ENCODE measurements at regions not wholly inside any gene's neighbourhood (a gene's known extent, or its start where the extent isn't known, plus 50 kb on each side); places are given as distances from the start of the nearest gene placed in this dataset.

DNA sequence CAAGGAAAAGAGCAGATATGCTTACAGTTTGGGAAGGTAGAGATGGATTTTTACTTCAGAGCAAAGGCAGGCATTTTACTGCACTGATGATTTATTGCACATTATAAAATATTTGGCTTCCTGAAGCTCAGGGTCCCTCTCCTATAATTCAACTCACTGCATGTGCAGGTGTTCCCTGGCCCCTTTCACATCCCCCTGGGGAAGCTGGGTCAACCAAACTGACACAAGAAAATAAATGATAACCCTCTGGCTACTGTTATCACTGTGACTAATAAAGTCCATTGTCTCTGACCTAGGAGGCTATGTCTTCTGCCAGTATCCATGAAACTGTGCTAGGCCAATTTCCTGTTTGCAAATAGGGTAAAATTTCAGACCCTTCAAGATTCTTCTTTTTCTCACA is 163.1 kb downstream of the ARL6IP6 start:
- no peak for TF ChIP-seq POLR2AphosphoS5 (IDR thresholded peaks at IDR 0.05)
- TF ChIP-seq, protein P1, sequence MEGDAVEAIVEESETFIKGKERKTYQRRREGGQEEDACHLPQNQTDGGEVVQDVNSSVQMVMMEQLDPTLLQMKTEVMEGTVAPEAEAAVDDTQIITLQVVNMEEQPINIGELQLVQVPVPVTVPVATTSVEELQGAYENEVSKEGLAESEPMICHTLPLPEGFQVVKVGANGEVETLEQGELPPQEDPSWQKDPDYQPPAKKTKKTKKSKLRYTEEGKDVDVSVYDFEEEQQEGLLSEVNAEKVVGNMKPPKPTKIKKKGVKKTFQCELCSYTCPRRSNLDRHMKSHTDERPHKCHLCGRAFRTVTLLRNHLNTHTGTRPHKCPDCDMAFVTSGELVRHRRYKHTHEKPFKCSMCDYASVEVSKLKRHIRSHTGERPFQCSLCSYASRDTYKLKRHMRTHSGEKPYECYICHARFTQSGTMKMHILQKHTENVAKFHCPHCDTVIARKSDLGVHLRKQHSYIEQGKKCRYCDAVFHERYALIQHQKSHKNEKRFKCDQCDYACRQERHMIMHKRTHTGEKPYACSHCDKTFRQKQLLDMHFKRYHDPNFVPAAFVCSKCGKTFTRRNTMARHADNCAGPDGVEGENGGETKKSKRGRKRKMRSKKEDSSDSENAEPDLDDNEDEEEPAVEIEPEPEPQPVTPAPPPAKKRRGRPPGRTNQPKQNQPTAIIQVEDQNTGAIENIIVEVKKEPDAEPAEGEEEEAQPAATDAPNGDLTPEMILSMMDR (IDR thresholded peaks at IDR 0.05) = no peak
